Left colon (tissue), 2 donors: ENCODE measurements at regions not wholly inside any gene's neighbourhood (a gene's known extent, or its start where the extent isn't known, plus 50 kb on each side); places are given as distances from the start of the nearest gene placed in this dataset.
"Not testable (repeated sequence)": the region's sequence is repeated elsewhere in the genome, so short reads cannot be mapped to it uniquely, and the experiment has no call there.

ENCODE experiments used
- ATAC-seq: fragments of 200-7000 bp; cut with Tn5 transposase; one replicate; pipeline ENCODE4 v1.9.1; 2020; ENCODE audit warnings: mild to moderate bottlenecking, moderate library complexity
- DNase-seq, 2 donors: peaks; one replicate each; pipeline ENCODE4 v3.0.0-alpha.2; 2020
- intact Hi-C, 2 donors: fragments of 100-400 bp; cut with DNase I in 1 of 2; cut with micrococcal nuclease in 1 of 2; formaldehyde crosslinking; loops; one replicate each; pipeline versions ENCODE4 v1.11.2 to v1.14.0; 2022; cut with DNase I, micrococcal nuclease
- donor health status: DM: no; HTN: no; CAD: no.
- donor health status: DM: yes; HTN: yes; CAD: no.

DNA sequence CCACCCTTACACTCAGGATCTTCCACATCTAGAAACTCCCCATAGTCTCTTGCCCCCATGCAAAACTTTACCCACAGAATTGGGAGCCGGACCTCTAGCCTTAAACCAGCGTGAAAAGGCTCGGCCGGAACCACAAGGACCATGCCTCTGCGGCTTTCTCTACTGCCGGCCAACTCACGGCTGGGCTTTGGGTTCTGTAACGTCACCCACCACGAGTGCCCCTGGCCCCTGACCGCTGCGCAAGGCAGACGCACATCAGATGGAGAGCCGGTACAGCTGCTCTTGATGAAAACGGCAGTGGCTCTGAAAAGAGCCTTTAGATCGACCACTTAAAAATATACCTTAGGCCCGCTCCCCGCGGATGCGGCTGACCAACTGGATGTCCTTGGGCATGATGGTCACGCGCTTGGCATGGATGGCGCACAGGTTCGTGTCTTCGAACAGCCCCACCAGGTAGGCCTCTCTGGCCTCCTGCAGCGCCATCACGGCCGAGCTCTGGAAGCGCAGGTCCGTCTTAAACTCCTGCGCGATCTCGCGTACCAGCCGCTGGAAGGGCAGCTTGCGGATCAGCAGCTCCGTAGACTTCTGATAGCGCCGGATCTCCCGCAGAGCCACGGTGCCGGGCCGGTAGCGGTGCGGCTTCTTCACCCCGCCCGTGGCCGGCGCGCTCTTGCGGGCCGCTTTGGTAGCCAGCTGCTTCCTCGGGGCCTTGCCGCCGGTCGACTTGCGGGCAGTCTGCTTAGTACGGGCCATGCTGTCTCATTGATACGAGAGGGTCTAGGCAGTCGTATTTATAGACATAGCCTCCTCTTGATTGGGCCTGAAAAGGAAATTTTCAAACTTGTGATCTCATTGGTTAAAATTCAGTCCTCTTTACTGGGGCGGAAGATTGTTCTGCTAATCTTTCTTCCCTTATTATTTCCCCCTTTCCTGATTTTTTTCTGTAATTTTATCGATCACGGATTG is 66.3 kb downstream of the FAM72C start:
- DNase-seq: peak; percentile 7 to 29
- peak; percentile 17 for ATAC-seq
- intact Hi-C loops: not testable (repeated sequence)

DNA sequence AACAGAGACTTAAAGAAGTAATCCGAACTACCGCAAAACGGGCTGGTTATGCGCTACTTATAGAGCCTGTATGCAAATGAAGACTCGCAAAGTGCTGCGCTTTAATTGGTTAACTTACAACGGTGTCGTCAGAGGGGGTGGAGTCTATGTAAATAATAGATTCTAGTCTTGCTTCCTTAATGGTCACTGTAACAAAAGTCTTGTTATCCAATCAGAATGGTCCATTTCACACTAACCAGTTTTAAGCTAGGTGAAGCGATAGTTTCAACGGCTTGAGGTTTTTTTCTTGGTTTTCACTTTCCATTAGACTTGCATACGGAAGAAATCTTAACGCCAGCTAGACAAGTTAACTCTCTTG is 67.2 kb downstream of the FAM72C start:
- intact Hi-C loops, DNase-seq: not testable (repeated sequence)
- ATAC-seq: peak; percentile 96

DNA sequence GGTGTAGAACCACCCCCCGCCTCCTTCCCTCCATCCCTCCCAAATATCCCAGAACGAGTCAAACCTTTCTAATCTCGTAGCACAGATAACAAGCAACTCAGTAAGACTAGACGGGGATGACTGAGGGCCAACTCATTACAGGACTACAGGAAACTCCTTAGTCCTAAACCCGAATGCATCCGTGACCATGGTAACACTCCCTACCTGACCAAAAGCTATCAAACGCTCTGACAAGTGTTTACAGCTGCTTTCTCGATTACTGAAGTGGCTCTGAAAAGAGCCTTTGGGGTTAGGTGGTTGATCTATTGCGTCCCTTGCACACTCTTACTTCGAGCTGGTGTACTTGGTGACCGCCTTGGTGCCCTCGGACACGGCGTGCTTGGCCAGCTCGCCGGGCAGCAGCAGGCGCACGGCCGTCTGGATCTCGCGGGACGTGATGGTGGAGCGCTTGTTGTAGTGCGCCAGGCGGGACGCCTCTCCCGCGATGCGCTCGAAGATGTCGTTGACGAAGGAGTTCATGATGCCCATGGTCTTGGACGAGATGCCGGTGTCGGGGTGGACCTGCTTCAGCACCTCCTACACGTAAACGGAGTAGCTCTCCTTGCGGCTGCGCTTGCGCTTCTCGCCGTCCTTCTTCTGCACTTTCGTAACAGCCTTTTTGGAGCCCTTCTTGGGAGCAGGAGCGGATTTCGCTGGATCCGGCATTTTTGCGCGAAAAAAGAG is 67.7 kb downstream of the FAM72C start:
- DNase-seq: peak; percentile 6 to 27
- intact Hi-C loops: not testable (repeated sequence)

DNA sequence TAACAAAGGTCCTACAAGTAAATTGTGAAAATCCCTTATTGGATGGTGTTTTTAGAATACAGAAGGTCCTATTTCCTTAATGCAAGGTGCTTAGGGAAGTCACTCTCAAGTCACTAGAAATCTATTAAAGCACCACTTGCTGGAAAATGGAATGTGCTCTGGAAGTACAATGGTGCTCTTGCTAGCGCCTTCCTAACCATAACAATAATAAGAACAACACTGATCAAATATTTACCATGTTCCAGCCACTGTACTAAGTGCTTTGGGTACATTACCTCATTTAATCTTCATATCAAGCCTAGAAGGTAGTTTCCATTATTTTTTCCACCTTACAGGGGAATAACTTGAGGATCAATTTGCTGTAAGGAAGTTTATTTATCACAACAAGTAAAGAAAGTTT is 75.4 kb downstream of the FAM72C start:
- intact Hi-C loops, ATAC-seq, DNase-seq: not testable (repeated sequence)

More for the DNA sequence above, 67.7 kb downstream of the FAM72C start:
- ATAC-seq: peak; percentile 57

DNA sequence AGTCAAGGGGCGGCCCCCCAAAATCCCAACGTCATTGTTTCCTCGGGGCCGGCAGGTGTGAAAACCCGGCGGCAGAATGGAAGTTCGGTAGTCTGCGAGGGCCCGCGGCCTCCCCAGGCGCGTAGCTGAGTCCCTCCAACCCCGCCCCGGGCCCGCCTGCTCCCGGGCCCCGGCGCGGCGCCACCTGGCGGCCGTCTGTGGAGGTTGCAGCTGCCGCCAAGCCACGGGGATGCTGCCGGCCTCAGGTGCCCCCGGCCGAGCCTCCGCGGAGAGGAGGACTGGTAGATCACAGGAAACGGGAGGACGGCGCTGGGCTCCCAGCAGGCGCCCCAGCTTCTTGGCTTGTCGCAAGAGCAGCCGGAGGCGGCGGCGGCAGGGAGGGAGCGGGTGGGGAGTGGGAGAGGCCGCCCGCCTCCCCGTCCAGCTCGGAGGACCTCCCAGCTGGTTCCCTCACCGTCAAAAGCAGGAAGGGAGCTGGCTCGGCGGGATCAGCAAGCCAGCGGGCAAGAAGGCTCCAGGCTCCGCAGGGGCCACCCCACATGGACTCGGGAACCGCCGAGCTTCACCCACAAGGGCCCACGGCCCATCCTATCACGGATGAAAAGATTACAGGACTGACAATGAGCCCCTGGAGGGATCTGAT is 86.7 kb downstream of the FAM72C start:
- peak in 1 of 2 donors; percentile 52 for DNase-seq
- peak; percentile 96 for ATAC-seq
- intact Hi-C loops: not testable (repeated sequence)

DNA sequence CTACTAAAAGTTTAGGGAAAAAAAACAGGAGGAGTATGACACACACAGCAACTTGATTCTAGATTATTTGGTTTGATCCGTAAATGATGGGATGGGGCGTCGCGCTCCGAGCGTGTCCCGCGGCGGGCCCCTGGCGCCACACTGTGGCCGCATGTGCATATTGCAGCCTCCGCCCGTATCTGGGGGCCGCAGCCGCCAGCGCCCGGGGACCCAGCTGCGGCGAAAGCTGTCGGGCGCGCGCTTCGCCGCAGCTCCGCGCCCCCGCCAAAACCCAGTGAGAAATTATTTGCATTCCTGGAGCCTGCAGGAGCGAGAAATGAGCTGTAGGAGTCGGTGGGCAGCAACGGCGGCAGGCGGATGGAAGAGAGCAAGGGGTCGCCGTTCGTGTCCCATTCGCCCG is 87.3 kb downstream of the FAM72C start:
- DNase-seq, intact Hi-C loops: not testable (repeated sequence)
- peak; percentile 81 for ATAC-seq

DNA sequence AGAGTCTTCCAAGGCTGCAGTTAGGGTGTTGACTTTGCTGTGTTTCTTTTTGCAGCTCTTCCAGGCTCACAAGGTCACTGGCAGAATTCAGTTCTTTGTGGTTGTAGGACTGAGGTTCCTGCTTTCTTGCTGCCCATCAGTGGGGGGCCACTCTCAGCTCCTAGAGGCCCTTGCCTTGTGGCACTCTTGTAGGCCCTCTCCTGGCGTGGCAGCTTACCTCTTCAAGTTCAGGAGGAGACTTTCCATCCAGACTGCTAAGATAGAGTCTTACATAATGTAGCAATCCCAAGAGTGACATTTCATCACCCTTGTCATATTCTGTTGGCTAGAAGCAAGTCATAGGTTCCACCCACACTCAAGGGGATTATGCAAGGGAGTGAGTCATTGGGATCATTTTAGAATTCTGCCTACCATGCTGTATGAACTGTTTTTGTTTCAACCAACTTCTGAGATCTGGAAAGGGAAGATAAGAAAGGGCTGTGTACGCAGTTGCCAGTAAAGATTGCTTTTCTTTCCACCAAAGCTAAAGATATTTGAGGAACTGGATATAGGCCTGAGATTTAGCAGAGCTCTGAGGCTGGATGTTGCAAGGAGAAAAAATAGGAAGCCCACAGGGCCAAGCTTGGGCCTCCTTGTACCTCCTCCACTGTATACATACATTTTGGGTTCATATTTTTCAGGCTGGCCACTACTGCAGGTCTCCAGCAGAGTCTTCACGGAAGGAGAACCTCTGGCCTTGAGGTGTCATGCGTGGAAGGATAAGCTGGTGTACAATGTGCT is 91.8 kb downstream of the FAM72C start:
- DNase-seq, intact Hi-C loops: not testable (repeated sequence)
- ATAC-seq: peak; percentile 15

DNA sequence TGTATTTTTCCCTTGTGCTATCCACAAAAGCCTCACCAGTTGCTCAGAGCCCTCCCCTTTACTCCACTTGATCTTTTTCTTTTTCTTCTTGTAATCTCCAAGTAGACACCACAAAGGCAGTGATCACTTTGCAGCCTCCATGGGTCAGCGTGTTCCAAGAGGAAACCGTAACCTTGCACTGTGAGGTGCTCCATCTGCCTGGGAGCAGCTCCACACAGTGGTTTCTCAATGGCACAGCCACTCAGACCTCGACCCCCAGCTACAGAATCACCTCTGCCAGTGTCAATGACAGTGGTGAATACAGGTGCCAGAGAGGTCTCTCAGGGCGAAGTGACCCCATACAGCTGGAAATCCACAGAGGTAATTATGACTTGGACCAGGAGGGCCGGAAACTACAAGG is 95.8 kb downstream of the FAM72C start:
- intact Hi-C loops, ATAC-seq, DNase-seq: not testable (repeated sequence)

DNA sequence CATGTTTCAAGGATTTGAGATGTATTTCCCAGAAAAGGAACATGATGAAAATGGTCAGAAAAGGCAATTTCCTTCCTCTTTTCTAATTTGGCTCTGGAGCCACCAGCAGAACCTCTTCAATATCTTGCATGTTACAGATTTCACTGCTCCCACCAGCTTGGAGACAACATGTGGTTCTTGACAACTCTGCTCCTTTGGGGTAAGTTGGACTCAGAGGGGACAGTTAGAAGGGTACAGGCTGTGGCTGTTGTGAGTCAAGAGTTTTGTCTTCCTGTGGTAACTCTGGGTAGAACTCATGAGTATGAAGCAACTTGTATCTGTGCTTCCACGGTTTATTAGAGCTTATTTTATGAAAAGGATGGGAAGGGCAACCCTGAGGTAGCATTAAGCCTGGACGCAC is 97.2 kb downstream of the FAM72C start:
- ATAC-seq, intact Hi-C loops, DNase-seq: not testable (repeated sequence)

DNA sequence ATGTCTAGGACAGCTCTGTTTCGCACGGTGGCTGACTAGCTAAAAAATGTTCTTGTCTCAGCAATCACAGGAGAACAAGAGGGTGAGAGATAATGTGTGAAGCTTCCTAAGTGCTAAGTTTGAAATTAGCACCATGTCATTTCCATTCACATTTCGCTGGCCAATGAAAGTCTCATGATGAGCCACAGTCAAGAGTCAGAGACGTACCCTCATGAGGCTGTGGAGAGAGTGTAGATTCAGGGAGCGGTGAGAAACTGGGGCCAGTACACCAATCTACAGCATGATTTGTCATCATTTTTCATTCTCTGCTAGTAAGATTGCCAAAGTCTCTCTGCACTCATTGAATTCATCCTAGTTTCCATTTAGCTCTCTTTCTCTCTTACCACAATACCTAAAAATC is 98.1 kb downstream of the FAM72C start:
- intact Hi-C loops, ATAC-seq, DNase-seq: not testable (repeated sequence)

DNA sequence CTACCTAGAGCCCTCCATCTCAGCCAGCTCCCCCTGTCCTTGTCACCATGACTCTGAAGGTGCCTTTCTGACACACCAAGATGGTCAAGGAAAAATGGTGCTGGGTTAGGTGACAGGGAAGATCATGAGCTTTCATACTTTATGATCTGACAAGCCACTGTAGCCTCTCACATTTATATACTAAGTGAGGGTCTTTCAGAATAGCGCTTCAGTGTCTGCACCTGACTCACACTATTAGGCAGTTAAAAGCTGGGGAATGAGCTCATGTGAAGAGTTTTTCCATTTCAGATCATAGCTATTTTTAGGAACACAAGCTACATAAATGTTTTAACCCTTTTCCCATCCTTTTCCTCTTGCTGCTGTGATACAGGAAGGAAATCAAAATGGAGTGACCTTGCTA is 101.4 kb downstream of the FAM72C start:
- intact Hi-C loops, ATAC-seq, DNase-seq: not testable (repeated sequence)

DNA sequence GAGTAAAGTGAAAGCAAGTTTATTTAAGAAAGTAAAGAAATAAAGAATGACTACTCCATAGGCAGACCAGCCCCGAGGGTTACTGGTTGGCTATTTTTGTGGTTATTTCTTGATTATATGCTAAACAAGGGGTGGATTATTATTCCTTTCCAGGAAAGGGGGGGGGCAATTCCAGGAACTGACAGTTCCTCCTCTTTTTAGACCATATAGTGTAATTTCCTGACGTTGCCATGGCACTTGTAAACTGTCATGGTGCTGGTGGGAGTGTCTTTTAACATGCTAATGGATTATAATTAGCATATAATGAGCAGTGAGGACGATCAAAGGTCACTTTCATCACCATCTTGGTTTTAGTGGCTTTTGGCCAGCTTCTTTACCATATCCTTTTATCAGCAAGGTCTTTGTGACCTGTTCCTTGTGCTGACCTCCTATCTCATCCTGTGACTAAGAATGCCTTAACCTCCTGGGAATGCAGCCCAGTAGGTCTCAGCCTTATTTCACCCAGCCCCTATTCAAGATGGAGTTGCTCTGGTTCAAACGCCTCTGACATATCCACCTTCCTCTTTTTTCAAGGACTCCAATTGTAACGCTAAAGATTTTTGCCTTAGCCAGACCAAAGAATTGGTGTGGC is 104.1 kb downstream of the FAM72C start:
- DNase-seq, ATAC-seq, intact Hi-C loops: not testable (repeated sequence)

DNA sequence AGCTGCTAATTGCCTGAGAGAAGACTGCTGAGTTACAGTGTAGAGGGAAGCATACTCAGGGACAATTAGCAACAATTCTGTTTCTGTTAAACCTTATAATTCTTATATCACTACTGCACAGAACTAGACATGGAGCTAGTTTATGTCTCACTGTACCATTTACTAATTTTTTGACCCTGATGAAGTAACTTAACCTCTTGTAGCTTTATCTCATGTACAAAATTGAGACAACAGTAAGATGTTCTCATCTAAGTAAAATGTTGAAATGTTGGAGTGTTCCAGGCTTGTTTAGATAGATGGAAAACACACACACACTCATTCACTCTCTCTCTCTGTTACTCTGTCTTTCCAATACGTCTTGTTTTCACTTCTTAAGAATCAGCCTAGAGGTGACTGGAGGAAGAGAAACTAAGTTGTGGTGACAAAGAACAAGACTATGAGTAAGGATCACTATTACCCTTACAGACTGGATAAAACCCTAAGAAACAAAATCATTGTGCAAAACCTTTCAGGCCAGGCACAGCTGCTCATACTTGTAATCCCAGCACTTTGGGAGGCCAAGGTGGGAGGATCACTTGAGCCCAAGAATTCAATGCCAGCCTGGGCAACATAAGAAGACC is 107.8 kb downstream of the FAM72C start:
- intact Hi-C loops, ATAC-seq, DNase-seq: not testable (repeated sequence)

DNA sequence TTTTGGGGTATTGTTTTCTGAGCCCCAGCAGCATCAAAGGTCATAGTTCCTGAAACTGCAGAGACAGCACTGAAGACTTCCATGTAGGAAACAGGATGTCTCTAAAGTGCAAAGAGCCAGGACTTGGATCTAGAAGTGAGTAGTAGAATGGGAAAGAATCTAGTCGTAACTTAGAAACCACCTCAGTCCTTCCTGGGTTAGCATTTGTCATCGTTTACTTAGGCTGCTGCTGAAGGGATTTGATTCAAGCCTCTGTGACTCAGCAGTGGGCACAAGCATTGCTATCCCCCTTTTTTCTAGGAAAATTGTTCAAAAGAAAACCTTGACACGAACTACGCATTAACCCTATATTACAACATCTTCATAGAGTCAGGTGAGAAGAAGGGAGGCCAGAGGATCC is 109.1 kb downstream of the FAM72C start:
- DNase-seq, intact Hi-C loops, ATAC-seq: not testable (repeated sequence)

DNA sequence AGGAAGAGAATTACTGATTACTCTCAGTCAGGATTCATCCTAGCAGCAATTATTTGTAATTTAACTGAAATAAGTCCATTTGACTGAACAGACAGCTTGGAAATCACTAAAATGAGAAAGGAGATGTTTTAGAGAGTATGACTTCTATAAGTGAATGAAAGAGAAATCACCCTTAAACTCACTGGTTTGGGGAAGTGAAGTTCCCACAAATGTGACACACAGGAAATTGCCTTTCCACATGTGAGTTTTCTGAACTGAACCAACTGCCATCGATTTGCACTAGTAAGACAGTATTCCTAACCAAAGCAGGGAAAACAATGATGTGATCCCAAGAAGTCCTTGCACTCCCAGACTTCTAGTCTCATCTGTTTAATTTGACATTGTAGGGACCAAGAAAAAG is 110.5 kb downstream of the FAM72C start:
- intact Hi-C loops, ATAC-seq, DNase-seq: not testable (repeated sequence)

DNA sequence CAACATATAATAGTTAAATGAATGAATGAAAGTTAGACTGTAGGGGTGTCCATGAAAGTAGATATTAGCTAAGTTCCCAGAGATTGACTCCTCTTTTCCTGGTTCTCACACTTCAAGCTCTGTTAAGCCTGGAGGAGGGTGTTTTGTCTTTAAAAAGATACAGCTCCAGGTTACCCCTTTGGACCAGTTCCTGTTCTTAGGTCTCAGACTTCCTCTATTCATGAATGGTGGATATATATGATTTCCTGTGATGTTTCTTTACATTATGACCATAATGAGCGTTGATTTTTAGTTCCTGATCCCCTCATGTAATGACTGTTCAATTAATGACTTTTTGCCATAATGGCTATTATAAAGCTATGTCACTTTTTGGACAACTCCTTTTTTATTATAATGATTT is 115.9 kb downstream of the FAM72C start:
- ATAC-seq, intact Hi-C loops, DNase-seq: not testable (repeated sequence)

DNA sequence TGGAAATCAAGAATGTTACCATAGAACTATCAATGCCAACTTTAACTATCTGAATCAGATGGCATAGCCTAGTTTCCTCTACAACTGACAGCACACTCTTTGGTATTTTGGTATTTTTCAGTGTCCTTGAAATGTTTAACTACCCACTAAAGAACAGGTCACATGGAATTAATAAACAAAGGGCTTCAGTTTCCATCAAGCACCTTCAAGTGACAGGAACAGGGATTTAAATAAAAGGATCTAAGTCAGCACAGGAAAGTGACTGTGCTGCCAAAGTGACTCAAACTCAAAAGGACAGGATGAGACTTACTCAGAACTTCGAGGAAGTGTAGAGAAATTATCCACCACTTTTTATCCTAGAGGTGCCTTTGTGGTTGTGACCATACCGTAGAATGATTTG is 117.7 kb downstream of the FAM72C start:
- intact Hi-C loops, ATAC-seq, DNase-seq: not testable (repeated sequence)
